NCI-H345 treated with DMSO at 0.1 percent for 48 hours (cell line): ENCODE measurements at regions not wholly inside any gene's neighbourhood (a gene's known extent, or its start where the extent isn't known, plus 50 kb on each side); places are given as distances from the start of the nearest gene placed in this dataset.
"Not testable (repeated sequence)": the region's sequence is repeated elsewhere in the genome, so short reads cannot be mapped to it uniquely, and the experiment has no call there.

ENCODE experiments used
- DNase-seq: peaks from one replicate; lab custom pipeline; 2025; ENCODE audit not compliant: unreplicated experiment; lab: John Stamatoyannopoulos, UW

- DNase-seq = no peak
Measured at GRCh38 chr2:183898641-183899040, 699.7 kb upstream of the ZNF804A start.

GRCh38 chr2:183901931-183902330, 696.4 kb upstream of the ZNF804A start:
- DNase-seq = no peak

GRCh38 chr2:183903026-183903425, 695.3 kb upstream of the ZNF804A start:
- no peak for DNase-seq

- DNase-seq = not testable (repeated sequence)
Measured at GRCh38 chr2:183916041-183916440, 682.3 kb upstream of the ZNF804A start.

GRCh38 chr2:183919167-183919566, 679.2 kb upstream of the ZNF804A start:
- no peak for DNase-seq

GRCh38 chr2:183919926-183920325, 678.4 kb upstream of the ZNF804A start:
- DNase-seq = no peak

GRCh38 chr2:183925281-183925680, 673.0 kb upstream of the ZNF804A start:
- no peak for DNase-seq

- no peak for DNase-seq
Measured at GRCh38 chr2:183926433-183926832, 671.9 kb upstream of the ZNF804A start.

GRCh38 chr2:183927406-183928325, 670.7 kb upstream of the ZNF804A start:
- DNase-seq = no peak

GRCh38 chr2:183935005-183935404, 663.3 kb upstream of the ZNF804A start:
- peak; percentile 2 for DNase-seq

- no peak for DNase-seq
Measured at GRCh38 chr2:183937220-183937619, 661.1 kb upstream of the ZNF804A start.

- no peak for DNase-seq
Measured at GRCh38 chr2:183946193-183946592, 652.1 kb upstream of the ZNF804A start.

GRCh38 chr2:183948861-183949260, 649.5 kb upstream of the ZNF804A start:
- DNase-seq = no peak

- no peak for DNase-seq
Measured at GRCh38 chr2:183950673-183951072, 647.7 kb upstream of the ZNF804A start.

- no peak for DNase-seq
Measured at GRCh38 chr2:183951630-183952029, 646.7 kb upstream of the ZNF804A start.

- no peak for DNase-seq
Measured at GRCh38 chr2:183952741-183953140, 645.6 kb upstream of the ZNF804A start.

- no peak for DNase-seq
Measured at GRCh38 chr2:183963609-183964008, 634.7 kb upstream of the ZNF804A start.

- no peak for DNase-seq
Measured at GRCh38 chr2:183964565-183964964, 633.8 kb upstream of the ZNF804A start.

- DNase-seq = no peak
Measured at GRCh38 chr2:183967756-183968155, 630.6 kb upstream of the ZNF804A start.

GRCh38 chr2:183975676-183976075, 622.7 kb upstream of the ZNF804A start:
- DNase-seq = not testable (repeated sequence)

- DNase-seq = no peak
Measured at GRCh38 chr2:183984871-183985270, 613.5 kb upstream of the ZNF804A start.

- no peak for DNase-seq
Measured at GRCh38 chr2:183991968-183992367, 606.4 kb upstream of the ZNF804A start.

GRCh38 chr2:183993052-183993451, 605.3 kb upstream of the ZNF804A start:
- DNase-seq = no peak
